HUES48 (cell line): ENCODE measurements at regions not wholly inside any gene's neighbourhood (a gene's known extent, or its start where the extent isn't known, plus 50 kb on each side); places are given as distances from the start of the nearest gene placed in this dataset.
"Not testable (repeated sequence)": the region's sequence is repeated elsewhere in the genome, so short reads cannot be mapped to it uniquely, and the experiment has no call there.

ENCODE experiments used
- H3K27ac ChIP-seq: one replicate; pipeline ENCODE4 v1.7.0; 2013; ENCODE audit warnings: low read depth, low read length, inconsistent platforms
- H3K27me3 ChIP-seq: 2 replicates; pipeline ENCODE4 v1.6.1; 2013; ENCODE audit warnings: mild to moderate bottlenecking, low read length; ENCODE audit not compliant: control insufficient read depth, insufficient read depth
- H3K36me3 ChIP-seq: 2 replicates; pipeline ENCODE4 v1.6.1; 2013; ENCODE audit warnings: low read length; ENCODE audit not compliant: control insufficient read depth, insufficient read depth
- H3K4me1 ChIP-seq: 2 replicates; pipeline ENCODE4 v1.6.1; 2013; ENCODE audit warnings: mild to moderate bottlenecking, low read length; ENCODE audit not compliant: control insufficient read depth, insufficient read depth
- H3K4me3 ChIP-seq: 2 replicates; pipeline ENCODE4 v1.5.1; 2013; ENCODE audit warnings: mild to moderate bottlenecking, low read depth, low read length
- H3K9ac ChIP-seq: 2 replicates; pipeline ENCODE4 v1.6.1; 2013; ENCODE audit warnings: mild to moderate bottlenecking, low read depth, low read length, moderate library complexity
- H3K9me3 ChIP-seq: 2 replicates; pipeline ENCODE4 v1.6.1; 2013; ENCODE audit warnings: low read length; ENCODE audit not compliant: control insufficient read depth, insufficient read depth

DNA sequence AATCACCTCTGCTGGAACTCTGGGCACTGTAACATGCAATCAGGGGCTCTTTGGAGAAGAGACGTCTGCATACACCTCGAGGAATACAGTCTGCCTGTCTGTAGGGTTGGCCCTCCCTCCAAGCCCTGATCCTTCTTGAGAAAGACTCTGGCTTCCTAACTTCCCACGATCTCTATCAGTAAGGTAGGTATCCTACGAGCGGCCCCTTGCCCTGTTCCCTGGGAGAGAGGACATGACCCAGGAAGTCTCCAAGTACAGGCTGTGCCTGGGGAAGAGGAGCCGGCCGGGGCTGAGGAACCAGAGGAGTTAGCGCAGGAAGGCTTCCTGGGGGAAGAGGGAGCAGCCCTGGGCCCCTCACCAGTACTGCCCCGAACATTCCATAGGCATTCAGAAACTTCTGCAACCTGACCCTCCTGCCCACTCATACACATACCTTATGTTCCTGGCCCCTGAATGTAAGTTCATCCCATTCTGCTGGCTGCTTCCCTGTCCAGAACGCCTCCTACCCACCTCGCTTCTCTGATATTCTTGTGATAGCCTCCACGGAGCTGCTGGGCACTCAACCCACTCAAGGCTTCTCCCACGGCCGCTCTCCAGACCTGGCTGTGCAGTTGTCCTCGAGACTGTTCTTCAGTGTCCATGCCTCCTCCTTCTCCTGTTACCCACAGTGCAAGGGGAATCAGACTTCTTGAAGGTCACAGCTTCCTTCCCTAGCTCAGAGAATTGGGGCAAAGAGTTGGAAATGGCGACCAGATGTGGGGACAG is 116.1 kb downstream of the CYP26B1 start:
- Histone ChIP-seq H3K27ac (no peak overlapping the region), H3K9ac (no peak overlapping the region), H3K4me1 (no peaks in the 10 kb centered on the region), H3K36me3 (no peaks in the 10 kb centered on the region), H3K9me3 (no peaks in the 10 kb centered on the region), H3K27me3 (no peaks in the 10 kb centered on the region), H3K4me3 (no peak overlapping the region)

DNA sequence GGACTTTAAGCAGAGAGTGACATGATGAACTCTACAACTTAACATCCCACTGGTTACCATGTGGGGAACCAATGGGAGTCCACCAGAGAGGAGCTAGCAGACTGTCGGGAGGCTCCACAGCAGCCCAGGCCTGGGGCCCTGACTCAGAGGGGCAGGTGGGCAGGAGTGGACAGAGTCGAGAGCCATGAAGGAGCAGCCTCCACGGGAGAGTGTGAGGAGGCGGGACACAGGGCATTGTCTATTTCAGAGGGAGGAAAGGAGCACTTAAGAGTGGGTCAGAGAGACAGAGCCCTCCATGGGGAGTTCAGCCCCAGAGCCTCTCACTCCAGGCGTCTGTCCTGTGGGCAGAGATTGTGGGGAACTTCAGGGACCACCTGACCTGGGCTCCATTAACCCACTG is 118.7 kb downstream of the CYP26B1 start:
- Histone ChIP-seq H3K27ac (no peak overlapping the region), H3K36me3 (no peaks in the 10 kb centered on the region), H3K4me1 (no peaks in the 10 kb centered on the region), H3K9ac (no peak overlapping the region), H3K9me3 (no peaks in the 10 kb centered on the region), H3K4me3 (no peak overlapping the region), H3K27me3 (no peaks in the 10 kb centered on the region)

DNA sequence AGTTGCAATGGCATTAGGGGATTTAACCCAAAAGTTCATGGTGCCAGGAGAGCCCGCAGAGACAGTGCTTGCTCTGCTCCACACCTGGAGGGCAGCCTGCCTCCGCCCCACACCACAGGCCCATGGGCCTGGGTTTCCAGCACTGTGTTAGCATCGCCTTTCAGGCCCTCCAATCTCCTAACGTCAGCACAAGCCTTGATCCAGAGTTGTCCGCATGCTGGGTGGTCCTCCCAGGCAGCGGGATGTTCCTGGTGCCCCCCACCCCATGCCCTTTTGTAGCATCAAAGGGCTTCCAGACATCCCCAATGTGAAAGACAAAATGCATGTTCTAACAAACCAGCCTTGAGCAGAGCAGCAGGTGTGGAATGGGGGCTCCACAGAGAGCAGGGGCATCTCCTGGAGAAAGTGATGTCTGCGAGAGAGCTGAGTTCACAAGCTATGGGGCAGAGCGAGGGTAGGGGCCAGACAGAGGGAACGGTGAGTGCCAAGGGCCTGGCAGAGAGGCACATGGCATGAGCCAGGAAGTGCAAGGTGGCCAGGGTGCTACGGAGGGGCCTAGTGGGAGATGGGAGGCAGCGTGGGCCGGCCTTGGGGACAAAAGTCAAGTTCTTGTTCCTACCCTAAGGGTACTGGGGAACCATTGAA is 119.2 kb downstream of the CYP26B1 start:
- H3K4me3 ChIP-seq = no peak overlapping the region
- no peak overlapping the region for H3K27ac ChIP-seq
- no peaks in the 10 kb centered on the region for H3K9me3 ChIP-seq
- H3K27me3 ChIP-seq = no peaks in the 10 kb centered on the region
- H3K36me3 ChIP-seq = no peaks in the 10 kb centered on the region
- no peak overlapping the region for H3K9ac ChIP-seq
- H3K4me1 ChIP-seq = no peaks in the 10 kb centered on the region

DNA sequence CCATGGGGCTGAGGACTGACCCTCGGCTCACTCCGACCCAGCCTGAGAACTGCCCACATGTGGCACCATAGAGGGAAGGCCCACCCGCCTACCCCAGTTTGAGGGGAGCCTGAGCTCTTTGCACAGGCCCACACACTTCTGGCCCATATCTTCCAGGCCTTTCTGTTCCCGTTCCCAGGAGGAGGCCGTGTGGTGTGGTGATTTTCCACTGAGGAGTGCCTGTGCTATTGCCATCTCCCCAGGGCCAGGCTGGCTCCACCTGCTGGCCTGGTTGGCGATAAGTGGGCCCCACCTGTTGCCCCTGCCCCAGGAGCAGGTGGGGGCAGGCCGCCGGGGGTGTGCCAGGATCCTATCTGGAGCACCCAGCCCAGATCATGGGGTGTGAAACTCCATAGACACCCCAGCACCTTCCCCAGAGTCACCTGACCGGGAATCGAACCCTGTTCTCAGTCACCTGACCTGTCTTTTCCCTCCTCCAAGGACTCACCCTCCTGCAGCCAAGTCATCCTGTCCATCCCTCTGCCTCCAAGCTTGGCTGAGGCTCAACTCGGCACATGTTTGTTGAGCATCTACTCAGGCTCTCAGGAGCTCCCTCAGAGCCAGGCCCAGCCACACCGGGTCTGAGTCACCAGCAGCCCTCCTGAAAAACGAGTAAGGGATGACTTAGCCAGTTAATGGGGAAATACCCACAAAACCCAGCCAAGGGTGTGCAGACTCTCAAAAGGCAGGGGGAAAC is 120.1 kb downstream of the CYP26B1 start:
- no peaks in the 10 kb centered on the region for H3K36me3 ChIP-seq
- no peaks in the 10 kb centered on the region for H3K9me3 ChIP-seq
- no peaks in the 10 kb centered on the region for H3K27me3 ChIP-seq
- no peak overlapping the region for H3K4me3 ChIP-seq
- no peaks in the 10 kb centered on the region for H3K4me1 ChIP-seq
- H3K9ac ChIP-seq = no peak overlapping the region
- H3K27ac ChIP-seq = no peak overlapping the region

DNA sequence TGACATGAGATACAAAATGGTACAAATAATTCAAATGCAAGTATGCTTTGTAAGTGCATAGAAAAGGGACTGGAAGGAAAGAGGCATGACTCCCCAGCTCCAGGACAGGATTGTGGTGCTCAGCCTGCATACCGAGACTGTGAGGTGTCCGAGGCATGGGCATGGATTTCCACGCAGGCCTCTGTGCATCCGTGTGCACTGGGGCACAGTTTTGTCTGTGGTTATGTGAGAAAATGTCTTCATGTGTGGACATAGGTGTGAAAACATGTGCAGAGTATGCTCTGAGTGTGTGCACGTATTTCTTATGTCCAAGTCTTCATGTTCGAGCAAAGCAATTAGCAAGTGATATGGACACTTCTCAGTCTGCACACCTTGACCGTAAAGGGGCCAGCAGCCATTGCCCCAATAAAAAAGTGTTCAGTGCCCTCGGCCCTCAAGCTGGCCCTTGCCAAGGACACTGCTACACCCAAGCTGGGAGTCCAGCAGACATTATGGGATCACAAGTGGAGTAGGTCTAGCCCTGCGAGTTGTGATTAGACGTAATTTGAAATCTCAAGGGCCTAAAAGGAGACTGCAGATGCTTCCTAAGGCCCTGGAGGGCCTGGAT is 120.7 kb downstream of the CYP26B1 start:
- Histone ChIP-seq H3K36me3 (no peaks in the 10 kb centered on the region), H3K4me3 (no peak overlapping the region), H3K9me3 (no peaks in the 10 kb centered on the region)

DNA sequence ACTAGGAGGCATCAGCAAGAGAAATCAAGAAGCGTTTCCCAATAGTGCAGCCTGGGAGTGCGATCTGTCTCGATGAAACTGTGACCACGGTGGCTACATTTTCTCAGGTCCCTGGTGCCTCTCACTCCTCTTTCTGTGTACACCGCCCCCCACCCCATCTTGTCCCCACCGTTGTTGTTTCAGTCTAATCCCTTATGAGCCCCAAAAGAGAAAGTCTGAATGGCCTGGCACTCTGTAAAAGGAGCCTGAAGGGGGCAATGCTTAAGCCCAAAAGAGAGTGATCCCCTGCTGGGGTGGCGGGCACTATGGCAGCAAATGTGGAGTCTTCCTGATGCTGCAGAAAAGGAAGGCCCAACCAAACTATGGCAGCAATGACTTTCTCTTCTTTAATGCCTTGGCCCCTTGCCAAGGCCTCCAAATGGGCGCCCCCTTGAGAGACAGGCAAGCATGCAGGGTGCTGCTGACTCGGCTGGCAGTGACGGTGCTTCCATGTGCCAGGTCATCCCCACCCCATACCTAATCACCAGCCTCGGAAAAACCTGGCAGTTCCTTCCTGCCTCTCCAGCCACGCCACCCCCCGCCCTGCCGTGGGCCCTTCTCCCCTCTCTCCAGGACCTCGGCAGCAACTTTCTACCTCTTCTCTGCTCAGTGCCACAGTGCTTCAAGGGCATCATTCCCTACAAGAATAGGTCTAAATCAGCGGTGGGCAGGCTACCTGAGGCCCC is 123.0 kb downstream of the CYP26B1 start:
- Histone ChIP-seq H3K36me3 (no peaks in the 10 kb centered on the region), H3K9ac (no peak overlapping the region), H3K27ac (no peak overlapping the region), H3K9me3 (no peaks in the 10 kb centered on the region), H3K4me1 (no peaks in the 10 kb centered on the region), H3K27me3 (no peaks in the 10 kb centered on the region), H3K4me3 (no peak overlapping the region)

More for the DNA sequence above, 120.7 kb downstream of the CYP26B1 start:
- Histone ChIP-seq H3K27me3 (no peaks in the 10 kb centered on the region), H3K4me1 (no peaks in the 10 kb centered on the region), H3K27ac (no peak overlapping the region), H3K9ac (no peak overlapping the region)

DNA sequence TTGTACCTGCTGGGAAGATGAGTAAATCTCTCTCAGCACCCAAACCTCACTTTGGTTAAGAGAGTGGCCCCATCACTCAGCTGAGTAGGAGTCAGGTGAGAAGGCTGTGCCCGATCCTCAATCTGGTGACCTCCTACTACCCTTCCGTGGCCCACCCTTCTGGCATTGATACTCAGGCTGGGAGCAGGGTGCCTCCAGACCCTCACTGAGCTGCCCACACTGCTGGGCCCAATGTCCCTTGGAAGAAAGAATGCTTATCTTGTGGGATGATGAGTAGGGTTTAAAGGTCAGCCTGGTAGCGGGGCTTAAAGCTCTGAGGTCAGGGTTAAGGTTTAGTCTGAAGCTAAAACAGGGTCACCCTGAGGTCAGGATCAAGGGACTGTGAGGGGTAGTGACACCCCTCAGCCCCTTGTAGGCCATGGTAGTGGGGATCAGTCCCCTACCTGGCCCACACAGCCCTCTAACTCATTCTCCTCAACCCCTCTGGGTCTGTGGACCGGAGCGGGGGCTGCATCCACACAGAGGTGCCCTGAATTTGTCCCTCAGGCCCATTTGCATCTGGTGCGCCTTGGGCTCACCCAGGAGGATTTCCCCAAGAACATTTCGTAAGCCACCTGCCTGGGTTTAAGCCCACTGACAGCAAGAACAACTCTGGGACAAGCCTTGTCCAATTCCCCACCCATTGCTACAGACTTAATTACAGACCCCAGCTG is 123.8 kb downstream of the CYP26B1 start:
- Histone ChIP-seq H3K9ac (no peak overlapping the region), H3K4me3 (no peak overlapping the region), H3K4me1 (no peaks in the 10 kb centered on the region), H3K27ac (no peak overlapping the region), H3K27me3 (no peaks in the 10 kb centered on the region), H3K9me3 (no peaks in the 10 kb centered on the region), H3K36me3 (no peaks in the 10 kb centered on the region)

DNA sequence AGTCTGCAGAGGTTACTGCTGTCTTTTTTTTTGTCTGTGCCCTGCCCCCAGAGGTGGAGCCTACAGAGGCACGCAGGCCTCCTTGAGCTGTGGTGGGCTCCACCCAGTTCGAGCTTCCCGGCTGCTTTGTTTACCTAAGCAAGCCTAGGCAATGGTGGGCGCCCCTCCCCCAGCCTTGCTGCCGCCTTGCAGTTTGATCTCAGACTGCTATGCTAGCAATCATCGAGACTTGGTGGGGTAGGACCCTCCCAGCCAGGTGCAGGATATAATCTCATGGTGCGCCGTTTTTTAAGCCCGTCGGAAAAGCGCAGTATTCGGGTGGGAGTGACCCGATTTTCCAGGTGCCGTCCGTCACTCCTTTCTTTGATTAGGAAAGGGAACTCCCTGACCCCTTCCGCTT is 126.3 kb downstream of the CYP26B1 start:
- H3K9ac ChIP-seq, H3K9me3 ChIP-seq, H3K4me3 ChIP-seq, H3K27ac ChIP-seq, H3K27me3 ChIP-seq, H3K4me1 ChIP-seq, H3K36me3 ChIP-seq: not testable (repeated sequence)

DNA sequence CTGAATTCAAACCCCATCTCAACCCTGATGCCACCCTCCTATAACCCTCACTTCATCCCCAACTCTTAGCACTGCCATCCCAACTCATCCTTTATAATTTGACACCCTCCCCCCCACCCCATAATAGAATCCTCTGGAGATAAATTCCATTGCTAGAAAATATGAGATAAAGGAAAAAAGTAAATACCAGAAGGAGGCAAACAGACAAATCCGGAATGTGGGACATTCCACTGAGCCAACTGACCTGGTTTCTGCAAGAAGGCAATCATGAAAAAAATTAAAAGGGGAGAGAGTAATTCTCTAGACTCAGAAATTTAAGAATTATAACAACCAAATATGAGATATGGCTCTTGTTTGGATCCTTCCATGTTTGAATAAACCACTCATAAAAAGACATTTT is 132.4 kb downstream of the CYP26B1 start:
- H3K9ac ChIP-seq = no peak overlapping the region
- H3K4me1 ChIP-seq = no peaks in the 10 kb centered on the region
- H3K9me3 ChIP-seq = no peaks in the 10 kb centered on the region
- H3K27ac ChIP-seq = no peak overlapping the region
- no peaks in the 10 kb centered on the region for H3K27me3 ChIP-seq
- no peak overlapping the region for H3K4me3 ChIP-seq
- H3K36me3 ChIP-seq = no peaks in the 10 kb centered on the region

DNA sequence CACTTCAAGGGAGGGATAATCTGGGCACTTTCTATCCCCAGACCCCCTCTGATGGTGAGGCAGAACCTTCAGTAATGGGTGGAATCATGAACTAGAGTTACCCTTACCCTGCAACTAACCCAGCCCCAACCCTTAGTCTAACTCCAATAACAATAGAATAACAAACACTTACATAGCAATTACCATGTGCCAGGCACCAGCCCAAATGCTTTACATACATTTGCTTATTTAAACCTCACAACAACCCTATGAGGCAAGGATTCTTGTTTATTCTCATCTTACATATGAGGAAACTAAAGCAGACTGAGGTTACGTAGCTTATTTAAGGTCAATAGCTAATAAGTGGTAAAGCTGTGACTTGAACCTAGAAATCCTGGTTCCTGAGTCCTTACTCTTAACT is 132.8 kb downstream of the CYP26B1 start:
- Histone ChIP-seq H3K27me3 (no peaks in the 10 kb centered on the region), H3K9ac (no peak overlapping the region), H3K4me1 (no peaks in the 10 kb centered on the region), H3K36me3 (no peaks in the 10 kb centered on the region), H3K4me3 (no peak overlapping the region), H3K27ac (no peak overlapping the region), H3K9me3 (no peaks in the 10 kb centered on the region)
